ENCODE measurements at regions not wholly inside any gene's neighbourhood (a gene's known extent, or its start where the extent isn't known, plus 50 kb on each side); places are given as distances from the start of the nearest gene placed in this dataset.

DNA sequence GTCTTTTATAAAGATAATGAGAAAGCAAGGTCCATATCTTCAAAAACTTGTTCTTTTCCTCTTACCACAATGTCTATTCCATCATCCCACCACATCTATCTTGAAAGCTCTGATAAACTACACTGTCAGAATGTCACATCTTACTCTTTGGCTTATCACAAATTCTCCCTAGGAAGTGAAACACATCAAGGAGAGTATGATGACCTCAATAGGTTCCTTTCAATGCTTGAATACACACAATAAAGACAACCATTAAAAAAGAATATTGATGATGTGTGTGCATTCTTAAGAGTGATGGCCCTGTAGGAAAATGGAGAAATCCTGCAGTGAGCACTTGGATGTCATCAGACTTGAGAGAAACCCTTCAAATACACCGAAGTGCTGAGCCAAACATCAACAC, 918.1 kb upstream of the SORCS1 start:
- TF ChIP-seq, protein P1, sequence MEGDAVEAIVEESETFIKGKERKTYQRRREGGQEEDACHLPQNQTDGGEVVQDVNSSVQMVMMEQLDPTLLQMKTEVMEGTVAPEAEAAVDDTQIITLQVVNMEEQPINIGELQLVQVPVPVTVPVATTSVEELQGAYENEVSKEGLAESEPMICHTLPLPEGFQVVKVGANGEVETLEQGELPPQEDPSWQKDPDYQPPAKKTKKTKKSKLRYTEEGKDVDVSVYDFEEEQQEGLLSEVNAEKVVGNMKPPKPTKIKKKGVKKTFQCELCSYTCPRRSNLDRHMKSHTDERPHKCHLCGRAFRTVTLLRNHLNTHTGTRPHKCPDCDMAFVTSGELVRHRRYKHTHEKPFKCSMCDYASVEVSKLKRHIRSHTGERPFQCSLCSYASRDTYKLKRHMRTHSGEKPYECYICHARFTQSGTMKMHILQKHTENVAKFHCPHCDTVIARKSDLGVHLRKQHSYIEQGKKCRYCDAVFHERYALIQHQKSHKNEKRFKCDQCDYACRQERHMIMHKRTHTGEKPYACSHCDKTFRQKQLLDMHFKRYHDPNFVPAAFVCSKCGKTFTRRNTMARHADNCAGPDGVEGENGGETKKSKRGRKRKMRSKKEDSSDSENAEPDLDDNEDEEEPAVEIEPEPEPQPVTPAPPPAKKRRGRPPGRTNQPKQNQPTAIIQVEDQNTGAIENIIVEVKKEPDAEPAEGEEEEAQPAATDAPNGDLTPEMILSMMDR (IDR thresholded peaks at IDR 0.05): no peak
- TF ChIP-seq POLR2A (IDR thresholded peaks at IDR 0.05; ENCODE audit: low read depth): no peak
